Common myeloid progenitor, CD34-positive (primary cell): ENCODE measurements at regions not wholly inside any gene's neighbourhood (a gene's known extent, or its start where the extent isn't known, plus 50 kb on each side); places are given as distances from the start of the nearest gene placed in this dataset.

Experiments used
- CTCF ChIA-PET: fragments of 350-600 bp; sonication (Branson Sonifier 250); formaldehyde crosslinking; loops from one replicate; lab custom pipeline; 2021; ENCODE audit warnings: antibody characterized with exemption; lab: Charles Lee
- POLR2A ChIA-PET: fragments of 350-600 bp; sonication (Branson Sonifier 250); formaldehyde crosslinking; loops from one replicate; lab custom pipeline; 2021; ENCODE audit warnings: antibody characterized with exemption; lab: Charles Lee
- DNase-seq, 3 donors: peaks; one replicate each; pipeline versions ENCODE4 v3.0.0 to v3.0.0-alpha.2; 2013
- H3K27ac ChIP-seq, 2 experiments: 1 replicate in 1 of 2; 2 replicates in 1 of 2; pipeline ENCODE4 v1.7.0; 2013; ENCODE audit warnings: inconsistent platforms in 2 of 2, low read length in 2 of 2, mild to moderate bottlenecking in 2 of 2, low read depth in 1 of 2, moderate library complexity in 1 of 2; ENCODE audit not compliant: severe bottlenecking in 2 of 2, insufficient read depth in 1 of 2, poor library complexity in 1 of 2
- H3K27me3 ChIP-seq, 5 experiments: replicated peaks in 2 of 5; 1 replicate in 3 of 5; 2 replicates in 2 of 5; pipeline versions ENCODE4 v1.6.1 to v1.7.0; 2013; ENCODE audit warnings: low read length in 4 of 5, mild to moderate bottlenecking in 2 of 5, moderate library complexity in 2 of 5, inconsistent platforms in 1 of 5; ENCODE audit not compliant: insufficient read depth in 5 of 5, control insufficient read depth in 4 of 5
- H3K36me3 ChIP-seq, 4 experiments: 1 replicate in 2 of 4; 2 replicates in 2 of 4; pipeline versions ENCODE4 v1.6.1 to v1.7.0; 2013; ENCODE audit warnings: low read length in 3 of 4, control low read depth in 1 of 4, mild to moderate bottlenecking in 1 of 4; ENCODE audit not compliant: control insufficient read depth in 4 of 4, insufficient read depth in 4 of 4
- H3K4me1 ChIP-seq, 4 experiments: 1 replicate in 3 of 4; 2 replicates in 1 of 4; pipeline versions ENCODE4 v1.6.1 to v1.7.1; 2013; ENCODE audit warnings: low read length in 3 of 4, mild to moderate bottlenecking in 3 of 4, control low read depth in 1 of 4, inconsistent platforms in 1 of 4, moderate library complexity in 1 of 4; ENCODE audit not compliant: control insufficient read depth in 4 of 4, insufficient read depth in 4 of 4; ENCODE audit errors: control extremely low read depth in 1 of 4
- H3K4me3 ChIP-seq, 7 experiments: 1 replicate in 4 of 7; 2 replicates in 3 of 7; pipeline versions ENCODE4 v1.5.1 to v1.7.0; 2013; ENCODE audit warnings: mild to moderate bottlenecking in 7 of 7, low read length in 6 of 7, moderate library complexity in 6 of 7, inconsistent platforms in 2 of 7, low read depth in 2 of 7, control low read depth in 1 of 7; ENCODE audit not compliant: insufficient read depth in 4 of 7, control insufficient read depth in 1 of 7; ENCODE audit errors: extremely low read depth in 1 of 7
- H3K9me3 ChIP-seq, 5 experiments: 1 replicate in 4 of 5; 2 replicates in 1 of 5; pipeline versions ENCODE4 v1.6.1 to v1.7.1; 2013; ENCODE audit warnings: low read length in 4 of 5, mild to moderate bottlenecking in 2 of 5, inconsistent platforms in 1 of 5, low read depth in 1 of 5, moderate library complexity in 1 of 5; ENCODE audit not compliant: control insufficient read depth in 4 of 5, insufficient read depth in 2 of 5; ENCODE audit errors: control extremely low read depth in 1 of 5
- WGBS: methylation state at CpG from one replicate; pipeline ENCODE4 v1.1.5; 2013; ENCODE audit not compliant: insufficient coverage; 5-methylcytosine and 5-hydroxymethylcytosine counted together

- H3K4me1 ChIP-seq, result peaks cover 0 to 3% (median 0%) of the 10 kb centered on the region in 4 experiments
- H3K4me3 ChIP-seq, result no peak overlapping the region
- no peak for DNase-seq
- no peaks in the 10 kb centered on the region for H3K27me3 ChIP-seq
- no peaks in the 10 kb centered on the region for H3K9me3 ChIP-seq
- H3K27ac ChIP-seq, result no peak overlapping the region
- no peaks in the 10 kb centered on the region for H3K36me3 ChIP-seq
- POLR2A ChIA-PET, result no interaction called here
- WGBS, result 100% methylated on average over 9 of the region's 9 CpGs
- CTCF ChIA-PET, result no interaction called here
Observed at GRCh38 chr2:8279506-8279905, 402.4 kb upstream of the ID2 start.

- 92% methylated on average over 3 of the region's 4 CpGs for WGBS
- no peak for DNase-seq
- Histone ChIP-seq H3K4me1 (peaks cover 0 to 3% (median 0%) of the 10 kb centered on the region in 4 experiments), H3K27ac (no peak overlapping the region), H3K27me3 (no peaks in the 10 kb centered on the region), H3K4me3 (no peak overlapping the region), H3K36me3 (no peaks in the 10 kb centered on the region), H3K9me3 (no peaks in the 10 kb centered on the region)
- CTCF ChIA-PET, result interaction anchor here (1.5 kb wide), 1 partner anchor 14 kb away, joined by 4 read pairs; no protein-coding TSS in a partner anchor
- POLR2A ChIA-PET, result no interaction called here
Observed at GRCh38 chr2:8281234-8281633, 400.6 kb upstream of the ID2 start.

DNA sequence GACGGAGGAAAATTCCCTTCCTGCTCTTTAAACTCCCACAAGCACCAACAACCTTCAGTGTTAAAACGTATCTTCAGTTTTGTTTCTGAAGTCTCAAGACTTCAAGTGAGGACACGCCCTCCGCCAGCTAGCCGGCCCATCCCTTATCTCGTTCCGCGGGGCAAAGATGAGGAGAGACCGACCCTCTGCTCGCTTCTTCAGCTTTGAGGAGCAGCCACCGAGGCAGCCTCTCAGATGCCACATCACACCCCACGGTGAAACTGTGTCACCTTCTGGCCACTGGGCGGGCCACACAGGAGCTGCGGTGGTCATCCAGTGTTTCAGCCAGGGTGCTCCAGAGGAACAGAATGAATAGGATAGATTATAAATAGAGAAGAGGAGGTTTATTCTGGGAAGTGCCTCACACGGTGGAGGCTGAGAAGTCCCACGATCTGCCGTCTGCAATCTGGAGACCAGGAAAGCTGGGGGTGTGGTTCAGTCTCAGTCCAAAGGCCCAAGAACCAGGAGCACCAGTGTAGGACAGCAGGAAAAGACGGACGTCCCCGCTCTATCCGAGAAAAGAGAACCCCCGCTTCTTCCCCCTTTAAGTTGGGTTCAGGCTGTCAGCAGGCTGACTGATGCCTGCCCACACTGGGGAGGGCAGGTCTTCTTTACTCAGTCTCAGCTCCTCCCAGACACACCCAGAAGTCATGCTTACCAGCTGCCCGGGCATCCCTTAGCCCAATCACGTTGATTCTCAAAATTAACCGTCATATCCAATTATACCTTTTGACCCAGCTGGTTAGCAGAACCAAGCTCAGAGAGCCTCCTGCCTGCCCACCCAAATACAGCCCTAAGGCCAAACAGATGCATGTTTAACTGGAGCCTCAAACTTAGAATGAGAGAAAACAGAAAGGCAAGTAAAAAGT lies 399.7 kb upstream of the ID2 start:
- POLR2A ChIA-PET, result interaction anchor here (0.6 kb wide), 1 partner anchor 20 kb away, joined by 3 read pairs; no protein-coding TSS in a partner anchor
- Histone ChIP-seq H3K27me3 (no peaks in the 10 kb centered on the region), H3K27ac (no peak overlapping the region), H3K9me3 (no peaks in the 10 kb centered on the region), H3K4me3 (no peak overlapping the region), H3K36me3 (no peaks in the 10 kb centered on the region), H3K4me1 (peaks cover 0 to 3% (median 0%) of the 10 kb centered on the region in 4 experiments)
- no peak for DNase-seq
- 96% methylated on average over 24 of the region's 25 CpGs for WGBS
- CTCF ChIA-PET, result interaction anchor here (1.5 to 1.7 kb wide), 2 partner anchors 15 to 261 kb away, joined by 4 to 6 read pairs; no protein-coding TSS in a partner anchor

DNA sequence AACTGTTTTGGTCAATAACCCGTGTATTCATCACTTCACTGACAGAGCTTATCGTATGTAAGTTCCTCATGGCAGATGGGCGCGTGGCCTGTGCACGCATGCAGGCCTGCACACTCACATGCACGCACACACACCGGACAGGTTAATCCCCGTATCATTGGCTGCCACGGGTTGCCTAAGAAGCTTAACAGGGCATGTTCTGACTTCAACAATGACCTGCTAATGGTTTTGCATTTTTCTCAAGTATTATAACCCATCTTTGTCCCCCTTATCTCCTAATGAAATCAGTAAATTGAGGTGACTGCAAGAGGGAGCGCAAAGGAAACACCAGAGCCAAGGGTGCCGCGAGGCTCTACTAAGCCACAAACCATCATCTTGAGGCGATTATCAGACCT lies 399.0 kb upstream of the ID2 start:
- ChIA-PET POLR2A (no interaction called here), CTCF (interaction anchor here (1.7 kb wide), 1 partner anchor 260 kb away, joined by 6 read pairs; no protein-coding TSS in a partner anchor)
- 82% methylated on average over 13 of the region's 13 CpGs for WGBS
- Histone ChIP-seq H3K4me1 (peaks cover 0 to 3% (median 0%) of the 10 kb centered on the region in 4 experiments), H3K27ac (no peak overlapping the region), H3K4me3 (no peak overlapping the region), H3K36me3 (no peaks in the 10 kb centered on the region), H3K27me3 (no peaks in the 10 kb centered on the region), H3K9me3 (no peaks in the 10 kb centered on the region)
- DNase-seq, result peak in 2 of 3 donors; percentile 40 to 46

- Histone ChIP-seq H3K27ac (no peak overlapping the region), H3K36me3 (no peaks in the 10 kb centered on the region), H3K4me1 (peaks cover 0 to 3% (median 0%) of the 10 kb centered on the region in 4 experiments), H3K4me3 (no peak overlapping the region), H3K9me3 (no peaks in the 10 kb centered on the region), H3K27me3 (no peaks in the 10 kb centered on the region)
- WGBS, result 100% methylated on average over 2 of the region's 3 CpGs
- CTCF ChIA-PET, result interaction anchor here (0.9 to 1.1 kb wide), 2 partner anchors 25 to 30 kb away, joined by 4 read pairs; no protein-coding TSS in a partner anchor
- no peak for DNase-seq
- POLR2A ChIA-PET, result no interaction called here
Observed at GRCh38 chr2:8285081-8285480, 396.8 kb upstream of the ID2 start.

GRCh38 chr2:8285898-8286297 lies 396.0 kb upstream of the ID2 start:
- Histone ChIP-seq H3K27ac (no peak overlapping the region), H3K4me1 (peaks cover 0 to 3% (median 0%) of the 10 kb centered on the region in 4 experiments), H3K36me3 (no peaks in the 10 kb centered on the region), H3K4me3 (no peak overlapping the region), H3K27me3 (no peaks in the 10 kb centered on the region), H3K9me3 (no peaks in the 10 kb centered on the region)
- no peak for DNase-seq
- WGBS, result 100% methylated on average over 4 of the region's 5 CpGs
- ChIA-PET CTCF (interaction anchor here (0.9 kb wide), 1 partner anchor 26 kb away, joined by 4 read pairs; no protein-coding TSS in a partner anchor), POLR2A (no interaction called here)

DNA sequence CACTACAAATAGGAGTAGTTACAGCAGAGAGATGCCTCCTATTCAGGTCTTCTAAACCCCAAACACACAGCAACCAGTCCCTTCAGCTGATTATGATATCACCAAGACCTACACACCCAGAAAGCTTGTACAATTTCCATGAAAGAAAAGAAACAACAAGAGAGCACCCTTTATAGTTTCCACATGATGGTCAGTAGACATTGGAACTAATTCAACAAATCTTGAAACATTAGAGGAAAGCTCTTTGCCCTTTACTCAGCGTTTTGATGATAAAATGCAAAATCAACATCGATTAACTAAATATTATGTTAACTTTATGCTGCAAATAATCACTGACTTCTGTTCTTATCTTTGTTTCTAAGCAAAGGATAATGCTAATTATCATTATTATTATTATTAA lies 393.6 kb upstream of the ID2 start:
- POLR2A ChIA-PET, result no interaction called here
- no peak for DNase-seq
- Histone ChIP-seq H3K4me3 (no peak overlapping the region), H3K36me3 (no peaks in the 10 kb centered on the region), H3K4me1 (no peaks in the 10 kb centered on the region), H3K27ac (no peak overlapping the region), H3K27me3 (no peaks in the 10 kb centered on the region), H3K9me3 (no peaks in the 10 kb centered on the region)
- WGBS, result no CpG with 5 or more reads among the region's 2 CpGs
- CTCF ChIA-PET, result interaction anchor here (1.1 to 1.3 kb wide), 2 partner anchors 11 to 12 kb away, joined by 4 read pairs; no protein-coding TSS in a partner anchor
